IPS-18a (cell line): ENCODE measurements at regions not wholly inside any gene's neighbourhood (a gene's known extent, or its start where the extent isn't known, plus 50 kb on each side); places are given as distances from the start of the nearest gene placed in this dataset.
"Not testable (repeated sequence)": the region's sequence is repeated elsewhere in the genome, so short reads cannot be mapped to it uniquely, and the experiment has no call there.

Source experiments
- H3K27ac ChIP-seq: one replicate; pipeline ENCODE4 v1.5.1; 2013; ENCODE audit warnings: low read length
- H3K27me3 ChIP-seq: one replicate; pipeline ENCODE4 v1.6.1; 2013; ENCODE audit warnings: mild to moderate bottlenecking, low read length; ENCODE audit not compliant: control insufficient read depth, insufficient read depth
- H3K36me3 ChIP-seq: one replicate; pipeline ENCODE4 v1.6.1; 2013; ENCODE audit warnings: low read depth, low read length; ENCODE audit not compliant: control insufficient read depth
- H3K4me1 ChIP-seq: one replicate; pipeline ENCODE4 v1.6.1; 2013; ENCODE audit warnings: low read depth, low read length; ENCODE audit not compliant: control insufficient read depth
- H3K4me3 ChIP-seq: one replicate; pipeline ENCODE4 v1.5.1; 2013; ENCODE audit warnings: low read length
- H3K9ac ChIP-seq: one replicate; pipeline ENCODE4 v1.6.1; 2013; ENCODE audit warnings: mild to moderate bottlenecking, low read length, moderate library complexity
- H3K9me3 ChIP-seq: one replicate; pipeline ENCODE4 v1.6.1; 2013; ENCODE audit warnings: low read depth, low read length; ENCODE audit not compliant: control insufficient read depth

DNA sequence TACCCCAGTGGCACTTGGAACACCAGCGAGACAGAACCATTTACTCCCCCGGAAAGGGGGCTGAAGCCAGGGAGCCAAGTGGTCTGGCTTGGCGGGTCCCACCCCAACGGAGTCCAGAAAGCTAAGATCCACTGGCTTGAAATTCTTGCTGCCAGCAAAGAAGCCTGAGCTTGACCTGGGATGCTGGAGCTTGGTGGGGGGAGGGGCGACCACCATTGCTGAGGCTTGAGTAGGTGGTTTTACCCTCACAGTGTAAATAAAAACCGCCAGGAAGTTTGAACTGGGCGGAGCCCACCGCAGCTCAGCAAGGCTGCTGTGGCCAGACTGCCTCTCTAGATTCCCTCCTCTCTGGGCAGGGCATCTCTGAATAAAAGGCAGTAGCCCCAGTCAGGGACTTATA is 62.8 kb downstream of the RPS24 start:
- H3K27me3 ChIP-seq, H3K9ac ChIP-seq, H3K4me1 ChIP-seq, H3K27ac ChIP-seq, H3K4me3 ChIP-seq, H3K36me3 ChIP-seq, H3K9me3 ChIP-seq: not testable (repeated sequence)

- not testable (repeated sequence) for H3K4me3 ChIP-seq, H3K9ac ChIP-seq, H3K36me3 ChIP-seq, H3K27ac ChIP-seq, H3K4me1 ChIP-seq, H3K9me3 ChIP-seq, H3K27me3 ChIP-seq
Measured at GRCh38 chr10:78102593-78102992, 68.9 kb downstream of the RPS24 start.

GRCh38 chr10:78109210-78109609 is 75.5 kb downstream of the RPS24 start:
- Histone ChIP-seq H3K4me1 (no peaks in the 10 kb centered on the region), H3K27me3 (no peaks in the 10 kb centered on the region), H3K9ac (no peak overlapping the region), H3K36me3 (no peaks in the 10 kb centered on the region), H3K27ac (no peak overlapping the region), H3K9me3 (no peaks in the 10 kb centered on the region), H3K4me3 (no peak overlapping the region)

DNA sequence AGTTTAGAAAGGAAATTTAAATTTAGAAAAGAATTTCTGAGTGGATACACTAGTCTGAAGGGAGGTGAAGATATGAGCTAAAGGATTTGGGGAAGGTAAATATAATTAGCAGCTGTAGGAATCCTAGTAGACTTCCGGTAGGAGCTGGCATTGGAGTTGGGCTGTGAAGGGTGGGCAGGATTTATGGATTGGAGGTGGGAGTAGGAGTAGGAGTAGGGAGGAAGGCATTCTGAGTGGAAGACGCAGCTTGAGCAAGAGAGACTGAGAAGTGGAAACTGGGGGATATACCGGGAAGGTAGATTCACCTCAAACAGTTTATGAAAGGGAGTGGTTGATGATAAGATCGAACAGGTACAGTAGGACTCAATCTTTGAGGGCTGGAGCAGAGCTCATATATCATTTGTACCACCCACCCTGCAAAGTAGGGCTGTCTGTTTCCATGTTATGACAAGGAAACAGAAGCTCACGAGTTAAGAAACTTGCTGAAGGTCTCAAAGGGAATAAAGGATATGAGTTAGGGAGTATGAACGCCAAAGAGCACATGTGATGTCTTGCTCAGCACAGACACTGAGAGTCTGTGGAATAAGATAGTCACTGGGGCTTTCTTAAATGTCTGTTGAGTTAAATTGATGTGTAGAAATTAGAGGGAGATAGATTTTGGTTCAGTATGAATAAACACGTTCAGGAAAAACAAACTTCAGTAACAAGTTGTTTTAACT is 81.6 kb downstream of the RPS24 start:
- Histone ChIP-seq H3K27ac (no peak overlapping the region), H3K27me3 (no peaks in the 10 kb centered on the region), H3K4me1 (no peaks in the 10 kb centered on the region), H3K9ac (no peak overlapping the region), H3K4me3 (no peak overlapping the region), H3K36me3 (no peaks in the 10 kb centered on the region), H3K9me3 (no peaks in the 10 kb centered on the region)

DNA sequence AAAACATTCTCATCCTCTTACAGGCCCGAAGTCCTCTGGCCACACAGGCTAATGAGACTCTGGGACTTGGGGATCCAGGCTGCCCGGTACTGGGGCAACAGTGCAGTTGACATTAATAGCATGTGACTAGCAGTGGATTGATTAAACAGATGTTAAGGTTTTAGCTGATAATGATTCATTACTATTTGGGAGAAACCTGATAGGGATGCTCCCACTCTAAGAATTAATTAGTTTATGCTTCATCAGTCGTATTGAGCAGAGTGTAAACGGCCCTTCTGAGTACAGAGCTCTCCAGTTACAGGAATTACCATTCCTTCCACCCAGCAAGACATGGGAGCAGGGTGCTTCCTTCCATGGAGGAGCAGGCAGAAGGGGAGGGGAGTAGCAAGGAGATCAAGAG is 82.7 kb downstream of the RPS24 start:
- Histone ChIP-seq H3K9ac (no peak overlapping the region), H3K4me3 (no peak overlapping the region), H3K27me3 (no peaks in the 10 kb centered on the region), H3K27ac (no peak overlapping the region), H3K9me3 (no peaks in the 10 kb centered on the region), H3K36me3 (no peaks in the 10 kb centered on the region), H3K4me1 (no peaks in the 10 kb centered on the region)

GRCh38 chr10:78118591-78118990 is 84.9 kb downstream of the RPS24 start:
- Histone ChIP-seq H3K4me3 (no peak overlapping the region), H3K9me3 (peaks cover 4% of the 10 kb centered on the region), H3K9ac (no peak overlapping the region), H3K36me3 (no peaks in the 10 kb centered on the region), H3K27ac (no peak overlapping the region), H3K27me3 (no peaks in the 10 kb centered on the region), H3K4me1 (no peaks in the 10 kb centered on the region)

DNA sequence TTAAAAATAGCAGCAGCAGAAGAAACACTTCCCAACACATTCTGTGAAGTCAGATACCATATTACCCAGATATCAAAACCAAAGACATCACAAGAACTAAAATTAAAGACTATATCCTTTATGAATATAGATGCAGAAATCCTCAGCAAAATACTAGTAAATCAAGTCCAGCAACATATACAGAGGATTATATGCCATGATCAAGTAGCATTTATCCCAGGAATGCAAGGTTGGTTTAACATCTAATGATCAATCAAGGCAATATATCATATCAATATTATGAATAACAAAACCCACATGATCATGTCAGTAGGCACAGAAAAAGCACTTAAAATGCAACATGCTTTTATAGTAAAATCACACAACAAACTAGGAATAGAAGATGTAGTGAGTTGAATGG is 88.1 kb downstream of the RPS24 start:
- Histone ChIP-seq H3K27me3 (no peaks in the 10 kb centered on the region), H3K9me3 (peaks cover 4% of the 10 kb centered on the region), H3K4me1 (no peaks in the 10 kb centered on the region), H3K27ac (no peak overlapping the region), H3K36me3 (no peaks in the 10 kb centered on the region), H3K9ac (no peak overlapping the region), H3K4me3 (no peak overlapping the region)

- Histone ChIP-seq H3K36me3 (no peaks in the 10 kb centered on the region), H3K9me3 (peaks cover 4% of the 10 kb centered on the region), H3K4me1 (no peaks in the 10 kb centered on the region), H3K27ac (no peak overlapping the region), H3K27me3 (no peaks in the 10 kb centered on the region), H3K9ac (no peak overlapping the region), H3K4me3 (no peak overlapping the region)
Measured at GRCh38 chr10:78124167-78124566, 90.5 kb downstream of the RPS24 start.

DNA sequence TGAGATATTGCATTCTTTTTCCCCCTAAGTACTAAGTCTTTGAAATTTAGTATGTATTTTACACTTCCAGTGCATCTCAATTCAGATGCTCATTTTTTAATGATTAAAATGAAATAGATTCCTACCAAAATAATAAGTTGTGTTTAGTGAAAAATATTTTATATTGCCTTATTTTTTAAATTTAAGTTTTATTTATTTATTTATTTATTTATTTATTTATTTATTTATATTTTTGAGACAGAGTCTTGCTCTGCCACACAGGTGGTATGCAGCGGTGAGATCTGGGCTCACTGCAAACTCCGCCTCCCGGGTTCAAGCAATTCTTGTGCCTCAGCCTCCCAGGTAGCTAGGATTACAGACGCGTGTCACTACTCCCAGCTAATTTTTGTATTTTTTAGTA is 95.5 kb downstream of the RPS24 start:
- no peaks in the 10 kb centered on the region for H3K9me3 ChIP-seq
- H3K4me1 ChIP-seq, result no peaks in the 10 kb centered on the region
- no peak overlapping the region for H3K27ac ChIP-seq
- H3K27me3 ChIP-seq, result no peaks in the 10 kb centered on the region
- H3K9ac ChIP-seq, result no peak overlapping the region
- no peak overlapping the region for H3K4me3 ChIP-seq
- no peaks in the 10 kb centered on the region for H3K36me3 ChIP-seq

DNA sequence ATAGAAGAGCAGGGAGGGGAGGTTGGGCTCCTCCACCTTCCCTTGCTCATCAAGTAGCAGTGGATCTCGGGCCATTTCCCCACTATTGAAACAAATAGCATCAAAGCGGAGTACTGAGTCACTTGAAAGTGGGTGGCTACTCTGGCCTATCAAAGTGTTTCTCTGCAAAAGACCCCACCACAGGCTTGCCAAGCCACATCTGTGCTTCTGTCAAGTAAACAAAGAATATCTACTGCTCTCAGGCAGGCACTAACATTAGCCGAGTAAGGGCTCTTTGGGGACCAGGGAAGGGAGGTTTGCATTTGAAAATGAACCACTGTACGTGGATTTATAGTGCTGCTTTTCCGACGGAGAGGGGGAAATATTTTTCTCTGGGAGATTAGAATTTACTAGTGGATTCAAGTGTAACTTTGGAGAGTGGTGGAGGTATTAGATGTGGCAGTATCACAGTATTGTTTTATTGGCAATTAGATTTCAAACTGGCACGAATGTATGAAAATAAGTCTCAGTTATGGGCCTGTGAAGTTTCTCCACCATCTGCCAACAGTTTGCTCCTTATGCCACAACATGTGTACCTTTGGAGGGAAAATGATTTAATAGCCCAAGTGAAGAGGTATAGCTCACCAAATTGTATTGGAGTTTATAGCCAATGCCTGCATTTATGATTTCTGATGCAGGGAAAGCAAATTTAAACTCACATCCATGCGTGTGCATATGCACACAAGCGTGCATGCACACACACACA is 97.5 kb downstream of the RPS24 start:
- Histone ChIP-seq H3K9ac (no peak overlapping the region), H3K9me3 (no peaks in the 10 kb centered on the region), H3K36me3 (no peaks in the 10 kb centered on the region), H3K4me1 (no peaks in the 10 kb centered on the region), H3K27ac (no peak overlapping the region), H3K4me3 (no peak overlapping the region), H3K27me3 (no peaks in the 10 kb centered on the region)

DNA sequence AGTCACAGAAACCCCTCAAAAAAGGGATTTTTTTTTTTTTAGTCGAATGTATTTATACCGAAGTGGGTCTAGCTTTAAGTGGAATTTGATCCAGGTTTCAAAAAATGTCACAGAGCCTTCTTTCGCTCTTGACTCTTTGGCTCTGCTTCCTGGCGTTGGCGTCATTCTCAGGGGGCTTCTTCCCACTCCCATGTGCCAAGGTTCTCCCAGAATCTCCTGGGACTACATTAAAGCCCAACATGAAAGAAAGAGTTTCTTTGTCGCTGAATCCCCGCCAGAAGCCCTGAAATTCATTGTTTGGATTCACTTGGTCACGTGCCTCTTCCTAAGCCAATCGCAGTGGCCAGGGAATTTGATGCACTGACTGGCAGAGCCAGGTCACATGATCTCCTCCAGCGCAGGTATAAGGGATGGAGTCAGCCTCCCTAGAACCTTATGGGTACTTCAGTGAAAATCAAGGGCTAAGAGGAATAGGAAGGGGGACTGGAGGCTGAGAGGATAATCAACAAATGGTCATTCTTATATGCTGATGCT is 101.2 kb downstream of the RPS24 start:
- H3K27me3 ChIP-seq, result no peaks in the 10 kb centered on the region
- H3K4me3 ChIP-seq, result no peak overlapping the region
- H3K4me1 ChIP-seq, result peaks cover 4% of the 10 kb centered on the region
- H3K9me3 ChIP-seq, result no peaks in the 10 kb centered on the region
- no peak overlapping the region for H3K27ac ChIP-seq
- no peak overlapping the region for H3K9ac ChIP-seq
- no peaks in the 10 kb centered on the region for H3K36me3 ChIP-seq

DNA sequence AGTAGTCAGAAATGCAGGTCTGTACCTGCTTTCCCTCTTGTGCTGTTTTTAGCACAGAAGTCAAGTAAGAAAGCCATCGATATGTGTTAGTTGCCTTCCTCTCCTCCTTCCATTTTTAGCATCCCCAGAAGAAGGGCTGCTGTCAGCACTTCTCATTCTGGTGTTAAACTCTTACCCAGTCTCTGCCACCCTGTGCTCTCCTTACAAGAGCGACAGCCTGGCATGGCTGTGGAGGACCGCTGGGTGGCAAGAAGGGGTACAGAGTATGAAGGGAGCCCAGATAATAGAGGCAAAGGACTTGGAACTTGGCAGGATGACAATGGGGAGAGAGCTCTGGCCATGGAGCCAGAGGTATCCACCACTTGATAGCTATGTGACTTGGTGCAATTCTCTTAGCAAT is 103.5 kb downstream of the RPS24 start:
- H3K36me3 ChIP-seq, result no peaks in the 10 kb centered on the region
- H3K27me3 ChIP-seq, result no peaks in the 10 kb centered on the region
- no peak overlapping the region for H3K4me3 ChIP-seq
- no peaks in the 10 kb centered on the region for H3K9me3 ChIP-seq
- H3K27ac ChIP-seq, result no peak overlapping the region
- no peak overlapping the region for H3K9ac ChIP-seq
- H3K4me1 ChIP-seq, result peaks cover 4% of the 10 kb centered on the region
